Superior temporal gyrus (tissue), 1 donor: ENCODE measurements at regions not wholly inside any gene's neighbourhood (a gene's known extent, or its start where the extent isn't known, plus 50 kb on each side); places are given as distances from the start of the nearest gene placed in this dataset.
"Not testable (repeated sequence)": the region's sequence is repeated elsewhere in the genome, so short reads cannot be mapped to it uniquely, and the experiment has no call there.

ENCODE experiments used
- DNase-seq: peaks from one replicate; pipeline ENCODE4 v3.0.0-alpha.2; 2016; ENCODE audit errors: extremely low spot score

- DNase-seq, result no peak
Measured at GRCh38 chr15:38614621-38615020, 50.0 kb upstream of the RASGRP1 start.

- no peak for DNase-seq
Measured at GRCh38 chr15:38617831-38618230, 53.2 kb upstream of the RASGRP1 start.

- no peak for DNase-seq
Measured at GRCh38 chr15:38618242-38618955, 53.8 kb upstream of the RASGRP1 start.

GRCh38 chr15:38620098-38620497 lies 55.5 kb upstream of the RASGRP1 start:
- peak; percentile 20 for DNase-seq

- DNase-seq, result no peak
Measured at GRCh38 chr15:38620851-38621594, 56.4 kb upstream of the RASGRP1 start.

- DNase-seq, result no peak
Measured at GRCh38 chr15:38622304-38622703, 57.7 kb upstream of the RASGRP1 start.

- no peak for DNase-seq
Measured at GRCh38 chr15:38622908-38623307, 58.3 kb upstream of the RASGRP1 start.

- DNase-seq, result no peak
Measured at GRCh38 chr15:38623744-38624143, 59.1 kb upstream of the RASGRP1 start.

- DNase-seq, result no peak
Measured at GRCh38 chr15:38624244-38625205, 59.9 kb upstream of the RASGRP1 start.

GRCh38 chr15:38625886-38626285 lies 61.3 kb upstream of the RASGRP1 start:
- DNase-seq, result no peak

- DNase-seq, result no peak
Measured at GRCh38 chr15:38626443-38627050, 61.9 kb upstream of the RASGRP1 start.

GRCh38 chr15:38627689-38628277 lies 63.2 kb upstream of the RASGRP1 start:
- no peak for DNase-seq

GRCh38 chr15:38631119-38632075 lies 66.8 kb upstream of the RASGRP1 start:
- no peak for DNase-seq

- no peak for DNase-seq
Measured at GRCh38 chr15:38635170-38635569, 70.6 kb upstream of the RASGRP1 start.

- peak; percentile 54 for DNase-seq
Measured at GRCh38 chr15:38636597-38636996, 72.0 kb upstream of the RASGRP1 start.

GRCh38 chr15:38638126-38638525 lies 73.5 kb upstream of the RASGRP1 start:
- no peak for DNase-seq

- no peak for DNase-seq
Measured at GRCh38 chr15:38638811-38639210, 74.2 kb upstream of the RASGRP1 start.

GRCh38 chr15:38642689-38643270 lies 78.2 kb upstream of the RASGRP1 start:
- no peak for DNase-seq

GRCh38 chr15:38644353-38644752 lies 79.7 kb upstream of the RASGRP1 start:
- DNase-seq, result not testable (repeated sequence)

GRCh38 chr15:38646716-38647115 lies 82.1 kb upstream of the RASGRP1 start:
- DNase-seq, result no peak
